ENCODE measurements at regions not wholly inside any gene's neighbourhood (a gene's known extent, or its start where the extent isn't known, plus 50 kb on each side); places are given as distances from the start of the nearest gene placed in this dataset.

- TF ChIP-seq CHD7 (IDR thresholded peaks at IDR 0.05; ENCODE audit: insufficient replicate concordance, low read length): no peak
Measured at GRCh38 chr13:60887711-60888110, 490.7 kb downstream of the TDRD3 start (continued).
